Hepatocyte (in vitro differentiated cells): ENCODE measurements at regions not wholly inside any gene's neighbourhood (a gene's known extent, or its start where the extent isn't known, plus 50 kb on each side); places are given as distances from the start of the nearest gene placed in this dataset.

Experiments used
- DNase-seq: peaks from one replicate; pipeline ENCODE4 v3.0.0-alpha.2; 2016; ENCODE audit warnings: low spot score
- H2AFZ ChIP-seq: fragments of 200-600 bp; sonication (generic); 2 replicates; pipeline ENCODE4 v1.6.0; 2016; ENCODE audit warnings: antibody characterized with exemption, mild to moderate bottlenecking
- H3K27ac ChIP-seq: fragments of 200-600 bp; sonication (generic); 2 replicates; pipeline ENCODE4 v1.5.1; 2016; ENCODE audit warnings: mild to moderate bottlenecking
- H3K27me3 ChIP-seq: fragments of 200-600 bp; sonication (generic); 2 replicates; pipeline ENCODE4 v1.6.1; 2016
- H3K36me3 ChIP-seq: fragments of 200-600 bp; sonication (generic); replicated peaks from 2 replicates; pipeline ENCODE4 v1.5.1; 2016; ENCODE audit warnings: low read depth; ENCODE audit not compliant: insufficient read depth
- H3K4me1 ChIP-seq: fragments of 200-600 bp; sonication (generic); 2 replicates; pipeline ENCODE4 v1.5.1; 2016; ENCODE audit warnings: mild to moderate bottlenecking, moderate library complexity; ENCODE audit not compliant: insufficient read depth
- H3K4me2 ChIP-seq: fragments of 200-600 bp; sonication (generic); 2 replicates; pipeline ENCODE4 v1.6.0; 2016
- H3K4me3 ChIP-seq: fragments of 200-600 bp; sonication (generic); 2 replicates; pipeline ENCODE4 v1.5.1; 2016; ENCODE audit warnings: mild to moderate bottlenecking
- H3K79me2 ChIP-seq: fragments of 200-600 bp; sonication (generic); 2 replicates; pipeline ENCODE4 v1.6.0; 2017; ENCODE audit warnings: mild to moderate bottlenecking
- H3K9me2 ChIP-seq: fragments of 200-600 bp; sonication (generic); replicated peaks from 2 replicates; pipeline ENCODE4 v1.6.0; 2017; ENCODE audit warnings: mild to moderate bottlenecking; ENCODE audit not compliant: insufficient read depth
- H3K9me3 ChIP-seq: fragments of 200-600 bp; sonication (generic); 2 replicates; pipeline ENCODE4 v1.5.1; 2016; ENCODE audit warnings: low read depth, mild to moderate bottlenecking
- H4K20me1 ChIP-seq: fragments of 200-600 bp; sonication (generic); 2 replicates; pipeline ENCODE4 v1.6.0; 2016; ENCODE audit warnings: mild to moderate bottlenecking; ENCODE audit not compliant: insufficient read depth, poor library complexity, severe bottlenecking
- EZH2 ChIP-seq: fragments of 200-600 bp; sonication (generic); IDR thresholded peaks from 2 replicates; pipeline ENCODE4 v1.6.1; 2016; ENCODE audit warnings: antibody characterized with exemption, mild to moderate bottlenecking, borderline replicate concordance
- EZH2phosphoT487 ChIP-seq: fragments of 200-600 bp; sonication (generic); IDR thresholded peaks from one replicate; pipeline ENCODE4 v1.6.1; 2018; ENCODE audit warnings: antibody characterized with exemption, mild to moderate bottlenecking, low read depth, moderate library complexity; ENCODE audit not compliant: unreplicated experiment, severe bottlenecking
- WGBS: methylation state at CpG from one replicate; pipeline ENCODE4 v1.1.6; 2016; ENCODE audit warnings: low lambda C conversion rate; ENCODE audit errors: missing lambda C conversion rate; 5-methylcytosine and 5-hydroxymethylcytosine counted together
- TF ChIP-seq, protein P1 (sequence below): fragments of 200-600 bp; sonication (generic); IDR thresholded peaks from 2 replicates; pipeline ENCODE4 v1.5.1; 2016; ENCODE audit warnings: antibody characterized with exemption, mild to moderate bottlenecking; ENCODE audit not compliant: poor library complexity

DNA sequence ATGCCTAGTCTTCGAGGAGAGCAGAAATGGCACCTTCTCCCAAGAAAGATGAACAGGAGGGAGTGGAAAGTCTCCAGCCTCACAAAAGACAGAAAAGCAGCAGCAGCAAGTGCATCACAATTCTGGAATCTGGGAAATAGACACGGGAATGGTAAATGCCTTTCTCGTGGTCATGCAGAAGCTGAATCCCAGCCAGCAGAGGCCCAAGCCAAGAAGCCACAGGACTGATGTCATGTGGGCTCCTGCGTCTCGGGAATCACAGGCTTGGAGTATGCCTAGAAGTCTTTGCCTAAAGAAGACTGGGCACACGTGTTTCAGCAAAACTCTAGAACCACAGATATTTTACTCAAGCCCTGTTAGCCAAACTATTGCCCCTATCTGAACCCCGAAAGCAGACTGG is 260.3 kb upstream of the PLD5 start:
- Histone ChIP-seq H4K20me1 (no peaks in the 10 kb centered on the region), H3K4me2 (no peak overlapping the region), H3K4me3 (no peak overlapping the region), H2AFZ (no peak overlapping the region), H3K9me2 (no peaks in the 10 kb centered on the region), H3K36me3 (no peaks in the 10 kb centered on the region), H3K79me2 (no peaks in the 10 kb centered on the region), H3K9me3 (no peaks in the 10 kb centered on the region), H3K27ac (no peak overlapping the region), H3K27me3 (no peaks in the 10 kb centered on the region), H3K4me1 (no peaks in the 10 kb centered on the region)
- TF ChIP-seq, protein P1, sequence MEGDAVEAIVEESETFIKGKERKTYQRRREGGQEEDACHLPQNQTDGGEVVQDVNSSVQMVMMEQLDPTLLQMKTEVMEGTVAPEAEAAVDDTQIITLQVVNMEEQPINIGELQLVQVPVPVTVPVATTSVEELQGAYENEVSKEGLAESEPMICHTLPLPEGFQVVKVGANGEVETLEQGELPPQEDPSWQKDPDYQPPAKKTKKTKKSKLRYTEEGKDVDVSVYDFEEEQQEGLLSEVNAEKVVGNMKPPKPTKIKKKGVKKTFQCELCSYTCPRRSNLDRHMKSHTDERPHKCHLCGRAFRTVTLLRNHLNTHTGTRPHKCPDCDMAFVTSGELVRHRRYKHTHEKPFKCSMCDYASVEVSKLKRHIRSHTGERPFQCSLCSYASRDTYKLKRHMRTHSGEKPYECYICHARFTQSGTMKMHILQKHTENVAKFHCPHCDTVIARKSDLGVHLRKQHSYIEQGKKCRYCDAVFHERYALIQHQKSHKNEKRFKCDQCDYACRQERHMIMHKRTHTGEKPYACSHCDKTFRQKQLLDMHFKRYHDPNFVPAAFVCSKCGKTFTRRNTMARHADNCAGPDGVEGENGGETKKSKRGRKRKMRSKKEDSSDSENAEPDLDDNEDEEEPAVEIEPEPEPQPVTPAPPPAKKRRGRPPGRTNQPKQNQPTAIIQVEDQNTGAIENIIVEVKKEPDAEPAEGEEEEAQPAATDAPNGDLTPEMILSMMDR = no peak
- TF ChIP-seq EZH2phosphoT487 (no peak), EZH2 (no peak)
- 81% methylated on average over 7 of the region's 7 CpGs for WGBS
- DNase-seq = no peak

DNA sequence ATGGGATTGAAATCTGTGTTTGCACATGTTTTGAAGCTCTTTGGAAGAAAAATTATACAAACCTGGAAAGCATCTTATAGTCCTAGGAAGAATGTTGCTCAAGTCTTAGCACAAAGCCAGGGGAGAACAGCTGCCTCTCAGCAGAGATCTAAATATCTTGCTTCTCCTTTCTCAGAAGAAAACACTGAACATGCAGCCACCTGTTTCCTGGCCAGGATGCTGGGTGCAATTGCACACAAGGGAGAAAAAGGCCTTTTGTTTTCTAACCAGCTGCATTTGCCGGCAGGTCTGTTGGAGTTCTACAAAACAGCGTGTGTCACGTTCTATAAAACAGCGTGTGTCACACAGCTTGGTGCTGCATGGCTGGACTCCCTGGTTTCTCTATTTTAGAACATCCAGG is 259.6 kb upstream of the PLD5 start:
- WGBS = 86% methylated on average over 4 of the region's 4 CpGs
- no peaks in the 10 kb centered on the region for H3K9me2 ChIP-seq
- no peak overlapping the region for H3K4me2 ChIP-seq
- H3K9me3 ChIP-seq = no peaks in the 10 kb centered on the region
- H3K27me3 ChIP-seq = no peaks in the 10 kb centered on the region
- H3K4me1 ChIP-seq = no peaks in the 10 kb centered on the region
- no peaks in the 10 kb centered on the region for H4K20me1 ChIP-seq
- H3K27ac ChIP-seq = no peak overlapping the region
- H3K79me2 ChIP-seq = no peaks in the 10 kb centered on the region
- no peak overlapping the region for H3K4me3 ChIP-seq
- no peaks in the 10 kb centered on the region for H3K36me3 ChIP-seq
- TF ChIP-seq, protein P1 = no peak
- TF ChIP-seq EZH2 (no peak), EZH2phosphoT487 (no peak)
- no peak overlapping the region for H2AFZ ChIP-seq
- DNase-seq = no peak

DNA sequence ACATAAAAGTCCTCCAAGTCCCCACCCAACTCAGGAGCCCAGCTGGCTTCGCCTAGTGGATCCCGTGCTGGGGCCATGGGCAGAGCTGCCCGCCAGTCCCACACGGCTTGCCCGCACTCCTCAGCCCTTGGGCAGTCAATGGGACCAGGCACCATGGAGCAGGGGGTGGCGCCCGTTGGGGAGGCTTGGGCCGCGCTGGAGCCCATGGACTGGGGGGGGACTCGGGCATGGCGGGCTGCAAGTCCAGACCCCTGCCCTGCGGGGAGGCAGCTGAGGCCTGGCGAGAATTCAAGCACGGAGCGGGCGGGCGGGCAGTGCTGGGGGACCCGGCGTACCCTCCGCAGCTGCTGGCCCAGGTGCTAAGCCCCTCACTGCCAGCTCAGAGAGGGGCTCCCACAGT is 249.8 kb upstream of the PLD5 start:
- no peak for DNase-seq
- WGBS = 92% methylated on average over 8 of the region's 20 CpGs

More for the DNA sequence above, 249.8 kb upstream of the PLD5 start:
- Histone ChIP-seq H3K4me3 (no peak overlapping the region), H2AFZ (no peak overlapping the region), H3K4me1 (no peaks in the 10 kb centered on the region), H4K20me1 (no peaks in the 10 kb centered on the region), H3K36me3 (no peaks in the 10 kb centered on the region), H3K27me3 (no peaks in the 10 kb centered on the region), H3K27ac (no peak overlapping the region), H3K4me2 (no peak overlapping the region), H3K9me3 (no peaks in the 10 kb centered on the region), H3K79me2 (no peaks in the 10 kb centered on the region), H3K9me2 (no peaks in the 10 kb centered on the region)
- TF ChIP-seq, protein P1 = no peak
- TF ChIP-seq EZH2 (no peak), EZH2phosphoT487 (no peak)
